ENCODE measurements at regions not wholly inside any gene's neighbourhood (a gene's known extent, or its start where the extent isn't known, plus 50 kb on each side); places are given as distances from the start of the nearest gene placed in this dataset.

DNA sequence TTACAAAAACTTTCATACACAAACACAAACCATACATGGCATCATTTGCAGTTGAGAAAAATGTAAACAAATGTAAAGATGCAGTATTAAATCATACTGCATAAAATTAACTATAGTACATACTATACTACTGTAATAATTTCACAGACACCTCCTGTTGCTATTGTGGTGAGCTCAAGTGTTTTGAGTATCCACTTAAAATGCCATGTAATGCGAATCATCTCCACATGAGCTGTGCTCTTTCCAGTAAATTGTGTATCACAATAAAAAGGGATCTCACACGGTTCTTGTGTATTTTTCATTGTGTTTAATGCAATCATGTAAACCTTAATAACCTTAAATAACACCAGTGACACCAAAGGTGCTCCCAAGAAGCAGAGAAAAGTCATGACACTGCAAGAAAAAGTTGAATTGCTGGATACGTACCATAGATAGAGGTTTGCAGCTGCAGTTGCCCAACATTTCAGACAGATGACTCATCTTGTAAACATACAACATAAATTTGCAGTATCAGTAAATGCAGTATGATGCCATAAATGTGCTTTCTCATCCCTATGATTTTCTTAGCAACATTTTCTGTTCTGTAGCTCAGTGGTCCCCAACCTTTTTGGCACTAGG lies 166.6 kb downstream of the RAP2A start (continued):
- TF ChIP-seq RBM14 (IDR thresholded peaks at IDR 0.05; ENCODE audit: borderline replicate concordance, insufficient read depth, low read depth, low read length) (no peak), KDM5B (IDR thresholded peaks at IDR 0.05; ENCODE audit: insufficient replicate concordance, low read depth, low read length) (no peak), JUND (IDR thresholded peaks at IDR 0.05; ENCODE audit: borderline replicate concordance, low read depth, low read length) (peak; percentile 64; the same call in 1 of the 2 replicates), JUND (tag; IDR thresholded peaks at IDR 0.05; ENCODE audit: borderline replicate concordance, low read depth, low read length) (peak; percentile 72; the same call in 2 of the 3 replicates), SMARCA4 (IDR thresholded peaks at IDR 0.05) (no peak), CREM (IDR thresholded peaks at IDR 0.05; ENCODE audit: low read depth) (no peak), PML (IDR thresholded peaks at IDR 0.05; ENCODE audit: low read length) (no peak), ZFP30 (CRISPR knock-in tag; IDR thresholded peaks at IDR 0.05; ENCODE audit: borderline replicate concordance) (no peak), C11orf30 (IDR thresholded peaks at IDR 0.05; ENCODE audit: low read depth) (peak; percentile 23; the same call in 1 of the 2 replicates), WHSC1 (IDR thresholded peaks at IDR 0.05; ENCODE audit: low read length) (no peak)
- TF ChIP-seq, protein P1, sequence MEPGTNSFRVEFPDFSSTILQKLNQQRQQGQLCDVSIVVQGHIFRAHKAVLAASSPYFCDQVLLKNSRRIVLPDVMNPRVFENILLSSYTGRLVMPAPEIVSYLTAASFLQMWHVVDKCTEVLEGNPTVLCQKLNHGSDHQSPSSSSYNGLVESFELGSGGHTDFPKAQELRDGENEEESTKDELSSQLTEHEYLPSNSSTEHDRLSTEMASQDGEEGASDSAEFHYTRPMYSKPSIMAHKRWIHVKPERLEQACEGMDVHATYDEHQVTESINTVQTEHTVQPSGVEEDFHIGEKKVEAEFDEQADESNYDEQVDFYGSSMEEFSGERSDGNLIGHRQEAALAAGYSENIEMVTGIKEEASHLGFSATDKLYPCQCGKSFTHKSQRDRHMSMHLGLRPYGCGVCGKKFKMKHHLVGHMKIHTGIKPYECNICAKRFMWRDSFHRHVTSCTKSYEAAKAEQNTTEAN (CRISPR knock-in tag; IDR thresholded peaks at IDR 0.05), result no peak
- TF ChIP-seq, protein P2, sequence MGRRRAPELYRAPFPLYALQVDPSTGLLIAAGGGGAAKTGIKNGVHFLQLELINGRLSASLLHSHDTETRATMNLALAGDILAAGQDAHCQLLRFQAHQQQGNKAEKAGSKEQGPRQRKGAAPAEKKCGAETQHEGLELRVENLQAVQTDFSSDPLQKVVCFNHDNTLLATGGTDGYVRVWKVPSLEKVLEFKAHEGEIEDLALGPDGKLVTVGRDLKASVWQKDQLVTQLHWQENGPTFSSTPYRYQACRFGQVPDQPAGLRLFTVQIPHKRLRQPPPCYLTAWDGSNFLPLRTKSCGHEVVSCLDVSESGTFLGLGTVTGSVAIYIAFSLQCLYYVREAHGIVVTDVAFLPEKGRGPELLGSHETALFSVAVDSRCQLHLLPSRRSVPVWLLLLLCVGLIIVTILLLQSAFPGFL (CRISPR knock-in tag; IDR thresholded peaks at IDR 0.05), result no peak
- TF ChIP-seq, protein P3, sequence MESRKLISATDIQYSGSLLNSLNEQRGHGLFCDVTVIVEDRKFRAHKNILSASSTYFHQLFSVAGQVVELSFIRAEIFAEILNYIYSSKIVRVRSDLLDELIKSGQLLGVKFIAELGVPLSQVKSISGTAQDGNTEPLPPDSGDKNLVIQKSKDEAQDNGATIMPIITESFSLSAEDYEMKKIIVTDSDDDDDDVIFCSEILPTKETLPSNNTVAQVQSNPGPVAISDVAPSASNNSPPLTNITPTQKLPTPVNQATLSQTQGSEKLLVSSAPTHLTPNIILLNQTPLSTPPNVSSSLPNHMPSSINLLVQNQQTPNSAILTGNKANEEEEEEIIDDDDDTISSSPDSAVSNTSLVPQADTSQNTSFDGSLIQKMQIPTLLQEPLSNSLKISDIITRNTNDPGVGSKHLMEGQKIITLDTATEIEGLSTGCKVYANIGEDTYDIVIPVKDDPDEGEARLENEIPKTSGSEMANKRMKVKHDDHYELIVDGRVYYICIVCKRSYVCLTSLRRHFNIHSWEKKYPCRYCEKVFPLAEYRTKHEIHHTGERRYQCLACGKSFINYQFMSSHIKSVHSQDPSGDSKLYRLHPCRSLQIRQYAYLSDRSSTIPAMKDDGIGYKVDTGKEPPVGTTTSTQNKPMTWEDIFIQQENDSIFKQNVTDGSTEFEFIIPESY (CRISPR knock-in tag; IDR thresholded peaks at IDR 0.05), result no peak
- TF ChIP-seq, protein P4, sequence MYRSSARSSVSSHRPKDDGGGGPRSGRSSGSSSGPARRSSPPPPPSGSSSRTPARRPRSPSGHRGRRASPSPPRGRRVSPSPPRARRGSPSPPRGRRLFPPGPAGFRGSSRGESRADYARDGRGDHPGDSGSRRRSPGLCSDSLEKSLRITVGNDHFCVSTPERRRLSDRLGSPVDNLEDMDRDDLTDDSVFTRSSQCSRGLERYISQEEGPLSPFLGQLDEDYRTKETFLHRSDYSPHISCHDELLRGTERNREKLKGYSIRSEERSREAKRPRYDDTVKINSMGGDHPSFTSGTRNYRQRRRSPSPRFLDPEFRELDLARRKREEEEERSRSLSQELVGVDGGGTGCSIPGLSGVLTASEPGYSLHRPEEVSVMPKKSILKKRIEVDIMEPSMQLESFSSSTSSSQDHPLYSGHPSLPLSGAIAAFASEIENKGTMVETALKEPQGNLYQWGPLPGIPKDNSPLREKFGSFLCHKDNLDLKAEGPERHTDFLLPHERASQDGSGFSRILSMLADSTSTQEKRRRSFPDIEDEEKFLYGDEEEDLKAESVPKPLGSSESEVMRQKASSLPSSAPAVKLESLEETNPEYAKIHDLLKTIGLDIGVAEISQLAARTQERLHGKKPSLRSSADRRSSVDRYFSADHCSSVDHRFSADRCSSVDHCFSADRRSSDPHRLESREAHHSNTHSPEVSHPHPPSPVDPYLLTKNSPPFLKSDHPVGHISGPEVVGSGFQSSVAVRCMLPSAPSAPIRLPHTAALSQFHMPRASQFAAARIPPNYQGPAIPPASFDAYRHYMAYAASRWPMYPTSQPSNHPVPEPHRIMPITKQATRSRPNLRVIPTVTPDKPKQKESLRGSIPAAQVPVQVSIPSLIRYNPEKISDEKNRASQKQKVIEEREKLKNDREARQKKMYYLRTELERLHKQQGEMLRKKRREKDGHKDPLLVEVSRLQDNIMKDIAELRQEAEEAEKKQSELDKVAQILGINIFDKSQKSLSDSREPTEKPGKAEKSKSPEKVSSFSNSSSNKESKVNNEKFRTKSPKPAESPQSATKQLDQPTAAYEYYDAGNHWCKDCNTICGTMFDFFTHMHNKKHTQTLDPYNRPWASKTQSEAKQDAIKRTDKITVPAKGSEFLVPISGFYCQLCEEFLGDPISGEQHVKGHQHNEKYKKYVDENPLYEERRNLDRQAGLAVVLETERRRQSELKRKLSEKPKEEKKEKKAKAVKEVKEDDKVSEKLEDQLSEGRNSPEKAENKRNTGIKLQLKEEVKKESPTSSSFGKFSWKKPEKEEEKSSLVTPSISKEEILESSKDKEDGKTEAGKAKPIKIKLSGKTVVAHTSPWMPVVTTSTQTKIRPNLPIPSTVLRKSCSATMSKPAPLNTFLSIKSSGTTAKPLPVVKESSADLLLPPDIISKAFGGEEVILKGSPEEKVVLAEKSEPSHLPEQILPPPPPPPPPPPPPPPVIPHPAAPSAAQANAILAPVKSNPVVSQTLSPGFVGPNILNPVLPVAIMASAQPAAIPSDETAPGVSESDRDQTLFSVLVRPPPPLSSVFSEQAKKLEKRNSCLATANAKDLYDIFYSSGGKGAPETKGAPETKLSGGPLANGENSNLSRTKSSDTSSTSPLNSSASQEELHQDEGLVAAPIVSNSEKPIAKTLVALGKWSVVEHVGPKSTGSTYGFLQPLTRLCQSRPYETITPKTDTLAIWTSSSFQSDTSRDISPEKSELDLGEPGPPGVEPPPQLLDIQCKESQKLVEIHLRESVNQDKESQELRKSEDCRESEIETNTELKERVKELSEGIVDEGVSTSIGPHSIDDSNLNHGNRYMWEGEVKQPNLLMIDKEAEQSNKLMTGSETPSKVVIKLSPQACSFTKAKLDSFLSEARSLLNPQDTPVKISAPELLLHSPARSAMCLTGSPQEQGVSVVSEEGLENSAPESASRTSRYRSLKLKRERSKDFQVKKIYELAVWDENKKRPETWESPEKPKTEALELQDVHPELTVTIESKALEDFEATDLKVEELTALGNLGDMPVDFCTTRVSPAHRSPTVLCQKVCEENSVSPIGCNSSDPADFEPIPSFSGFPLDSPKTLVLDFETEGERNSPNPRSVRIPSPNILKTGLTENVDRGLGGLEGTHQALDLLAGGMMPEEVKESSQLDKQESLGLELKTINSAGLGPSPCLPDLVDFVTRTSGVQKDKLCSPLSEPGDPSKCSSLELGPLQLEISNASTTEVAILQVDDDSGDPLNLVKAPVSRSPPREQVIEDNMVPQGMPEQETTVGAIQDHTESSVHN (IDR thresholded peaks at IDR 0.05; ENCODE audit: borderline replicate concordance in 1 of 2, low read depth in 1 of 2), result no peak
- TF ChIP-seq, protein P5, sequence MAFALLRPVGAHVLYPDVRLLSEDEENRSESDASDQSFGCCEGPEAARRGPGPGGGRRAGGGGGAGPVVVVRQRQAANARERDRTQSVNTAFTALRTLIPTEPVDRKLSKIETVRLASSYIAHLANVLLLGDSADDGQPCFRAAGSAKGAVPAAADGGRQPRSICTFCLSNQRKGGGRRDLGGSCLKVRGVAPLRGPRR (CRISPR knock-in tag; IDR thresholded peaks at IDR 0.05), result no peak

All from K562 (cell line).